T47D (cell line): ENCODE measurements at regions not wholly inside any gene's neighbourhood (a gene's known extent, or its start where the extent isn't known, plus 50 kb on each side); places are given as distances from the start of the nearest gene placed in this dataset.

Source experiments
- DNase-seq, 2 experiments: peaks; one replicate each; pipeline versions ENCODE4 v3.0.0 to v3.0.0-alpha.2; 2011 to 2012; ENCODE audit warnings: low read depth in 1 of 2, low spot score in 1 of 2
- JUND ChIP-seq: IDR thresholded peaks from 2 replicates; pipeline ENCODE4 v1.6.1; 2012; ENCODE audit warnings: low read depth
- in situ Hi-C: cut with HindIII; loops from 2 replicates; pipeline ENCODE4 v1.10.0; 2016; ENCODE audit warnings: low sequenced_read_pairs, low pct_unique_long_range_greater_than_20kb

- in situ Hi-C loops, result no loop called here
- DNase-seq, result no peak
- no peak for TF ChIP-seq JUND
These were observed 57.8 kb upstream of the METAP2 start for GRCh38 chr12:95416111-95416636.

GRCh38 chr12:95417372-95417771 is 56.6 kb upstream of the METAP2 start:
- no peak for DNase-seq
- in situ Hi-C loops, result no loop called here
- no peak for TF ChIP-seq JUND

- DNase-seq, result no peak
- in situ Hi-C loops, result no loop called here
- TF ChIP-seq JUND, result no peak
These were observed 55.8 kb upstream of the METAP2 start for GRCh38 chr12:95418142-95418541.
